Transverse colon (tissue), 4 donors: ENCODE measurements at regions not wholly inside any gene's neighbourhood (a gene's known extent, or its start where the extent isn't known, plus 50 kb on each side); places are given as distances from the start of the nearest gene placed in this dataset.

Experiments used
- DNase-seq: peaks from one replicate; pipeline ENCODE4 v3.0.0-alpha.2; 2019
- H3K27ac ChIP-seq, 4 donors: fragments of 200-600 bp; sonication (generic); 2 replicates each; pipeline ENCODE4 v1.5.1; 2016 to 2018; ENCODE audit warnings: inconsistent platforms in 4 of 4
- H3K27me3 ChIP-seq: fragments of 200-600 bp; sonication (generic); 2 replicates; pipeline ENCODE4 v1.5.1; 2017; ENCODE audit warnings: inconsistent platforms
- H3K36me3 ChIP-seq, 4 donors: fragments of 200-600 bp; sonication (generic); 2 replicates each; pipeline ENCODE4 v1.5.1; 2017 to 2019; ENCODE audit warnings: inconsistent platforms in 4 of 4
- H3K4me1 ChIP-seq, 4 donors: fragments of 200-600 bp; sonication (generic); 2 replicates each; pipeline ENCODE4 v1.5.1; 2017 to 2020; ENCODE audit warnings: inconsistent platforms in 4 of 4
- H3K4me3 ChIP-seq, 4 donors: fragments of 200-600 bp; sonication (generic); 1 replicate in 1 of 4; 2 replicates in 3 of 4; pipeline versions ENCODE4 v1.5.1 to v1.6.1; 2017 to 2019; ENCODE audit warnings: inconsistent platforms in 4 of 4
- H3K9me3 ChIP-seq, 2 donors: fragments of 200-600 bp; sonication (generic); 2 replicates each; pipeline ENCODE4 v1.5.1; 2017 to 2019; ENCODE audit warnings: inconsistent platforms in 2 of 2
- CTCF ChIP-seq, 5 experiments: fragments of 200-600 bp in 3 of 5; fragments of 450-650 bp in 2 of 5; sonication (generic) in 3 of 5; IDR thresholded peaks; 1 replicate in 2 of 5; 2 replicates in 3 of 5; pipeline ENCODE4 v1.5.1; 2016 to 2017; ENCODE audit warnings: antibody characterized with exemption in 5 of 5, inconsistent platforms in 3 of 5, mild to moderate bottlenecking in 2 of 5, moderate library complexity in 1 of 5
- EP300 ChIP-seq: sonication (generic); formaldehyde crosslinking; IDR thresholded peaks from one replicate; pipeline ENCODE4 v1.6.1; 2017; ENCODE audit warnings: antibody characterized with exemption, low read depth
- POLR2A ChIP-seq: fragments of 450-650 bp; IDR thresholded peaks from one replicate; pipeline ENCODE4 v1.6.1; 2016; ENCODE audit warnings: antibody characterized with exemption, mild to moderate bottlenecking, moderate library complexity
- POLR2AphosphoS5 ChIP-seq, 3 donors: sonication (generic); formaldehyde crosslinking; IDR thresholded peaks; one replicate each; pipeline ENCODE4 v1.6.1; 2016; ENCODE audit warnings: antibody characterized with exemption in 3 of 3
- WGBS, 2 donors: methylation state at CpG; one replicate each; pipeline ENCODE4 v1.1.5; 2018; ENCODE audit warnings: low coverage in 1 of 2; 5-methylcytosine and 5-hydroxymethylcytosine counted together
- in situ Hi-C, 4 donors: fragments of 200-750 bp; cut with MboI; loops; one replicate each; pipeline versions ENCODE4 v1.15.0 to v1.15.1; 2017; ENCODE audit warnings: low sequenced_read_pairs in 3 of 4, low pct_ligation_motif_present in 1 of 4, low pct_unique_long_range_greater_than_20kb in 1 of 4
- intact Hi-C: fragments of 100-400 bp; cut with DNase I; formaldehyde crosslinking; loops from one replicate; pipeline ENCODE4 v1.15.1; 2023; ENCODE audit warnings: low total_unique reads

- WGBS, 2 donors = 82 to 100% methylated on average over 1 of the region's 1 CpG
- intact Hi-C loops = no loop called here
- DNase-seq = no peak
Measured at GRCh38 chr1:60821156-60821555, 261.2 kb upstream of the NFIA start.

GRCh38 chr1:60818969-60819701 is 263.2 kb upstream of the NFIA start:
- H3K36me3 ChIP-seq = no peaks in the 10 kb centered on the region
- no peaks in the 10 kb centered on the region for H3K9me3 ChIP-seq
- intact Hi-C loops (no loop called here), in situ Hi-C loops (no loop called here)
- no peaks in the 10 kb centered on the region for H3K27me3 ChIP-seq
- 67 to 75% methylated on average over 4 of the region's 4 CpGs for WGBS, 2 donors
- DNase-seq = no peak
- H3K4me3 ChIP-seq = no peak overlapping the region
- peaks cover 0 to 4% (median 0%) of the 10 kb centered on the region in 4 donors for H3K4me1 ChIP-seq
- H3K27ac ChIP-seq = no peak overlapping the region
- TF ChIP-seq CTCF (IDR thresholded peaks at IDR 0.05) (no peak), EP300 (no peak), POLR2AphosphoS5 (IDR thresholded peaks at IDR 0.05) (no peak), POLR2A (no peak)

More at GRCh38 chr1:60821156-60821555, 261.2 kb upstream of the NFIA start:
- no peak overlapping the region for H3K4me3 ChIP-seq
- H3K9me3 ChIP-seq = no peaks in the 10 kb centered on the region
- peaks cover 0 to 17% (median 7%) of the 10 kb centered on the region in 4 donors for H3K4me1 ChIP-seq
- H3K36me3 ChIP-seq = no peaks in the 10 kb centered on the region
- in situ Hi-C loops = no loop called here
- TF ChIP-seq CTCF (IDR thresholded peaks at IDR 0.05) = no peak
- H3K27me3 ChIP-seq = no peaks in the 10 kb centered on the region
- H3K27ac ChIP-seq = no peak overlapping the region

- Histone ChIP-seq H3K9me3 (no peaks in the 10 kb centered on the region), H3K4me3 (no peak overlapping the region), H3K27me3 (no peaks in the 10 kb centered on the region), H3K4me1 (no peaks in the 10 kb centered on the region), H3K36me3 (no peaks in the 10 kb centered on the region), H3K27ac (no peak overlapping the region)
- TF ChIP-seq EP300 = no peak
- no peak for TF ChIP-seq POLR2AphosphoS5 (IDR thresholded peaks at IDR 0.05)
- TF ChIP-seq POLR2A = no peak
- no peak for TF ChIP-seq CTCF (IDR thresholded peaks at IDR 0.05)
- in situ Hi-C loops (no loop called here), intact Hi-C loops (no loop called here)
- 77 to 94% methylated on average over 2 to 3 of the region's 3 CpGs for WGBS, 2 donors
- DNase-seq = no peak
Measured at GRCh38 chr1:60813071-60813470, 269.3 kb upstream of the NFIA start.

GRCh38 chr1:60809204-60809980 is 273.0 kb upstream of the NFIA start:
- H3K4me3 ChIP-seq = no peak overlapping the region
- no peaks in the 10 kb centered on the region for H3K4me1 ChIP-seq
- intact Hi-C loops = no loop called here
- peaks cover 3 to 7% of the 10 kb centered on the region in 2 donors for H3K9me3 ChIP-seq
- H3K27me3 ChIP-seq = no peaks in the 10 kb centered on the region
- 74 to 84% methylated on average over 7 to 8 of the region's 8 CpGs for WGBS, 2 donors
- TF ChIP-seq EP300 (no peak), POLR2AphosphoS5 (IDR thresholded peaks at IDR 0.05) (no peak), POLR2A (no peak), CTCF (IDR thresholded peaks at IDR 0.05) (no peak)
- H3K36me3 ChIP-seq = no peaks in the 10 kb centered on the region
- H3K27ac ChIP-seq = no peak overlapping the region
- no peak for DNase-seq
- in situ Hi-C loops = no loop called here
